Loucy (cell line): ENCODE measurements at regions not wholly inside any gene's neighbourhood (a gene's known extent, or its start where the extent isn't known, plus 50 kb on each side); places are given as distances from the start of the nearest gene placed in this dataset.

Experiments
- H2AFZ ChIP-seq: fragments of 200-600 bp; sonication (generic); 2 replicates; pipeline ENCODE4 v1.6.0; 2016; ENCODE audit warnings: antibody characterized with exemption, mild to moderate bottlenecking, low read length, moderate library complexity
- H3F3A ChIP-seq: fragments of 200-600 bp; 2 replicates; pipeline ENCODE4 v1.6.0; 2016; ENCODE audit warnings: antibody characterized with exemption, low read depth, mild to moderate bottlenecking
- H3K27me3 ChIP-seq: fragments of 200-600 bp; sonication (generic); 2 replicates; pipeline ENCODE4 v1.6.1; 2014; ENCODE audit warnings: low read length, mild to moderate bottlenecking; ENCODE audit not compliant: insufficient read depth, poor library complexity, severe bottlenecking
- H3K36me3 ChIP-seq: fragments of 200-600 bp; sonication (generic); 2 replicates; pipeline ENCODE4 v1.6.1; 2016; ENCODE audit warnings: low read length; ENCODE audit not compliant: insufficient read depth
- H3K4me1 ChIP-seq: fragments of 200-600 bp; sonication (generic); 2 replicates; pipeline ENCODE4 v1.5.1; 2014; ENCODE audit warnings: low read length, mild to moderate bottlenecking; ENCODE audit not compliant: insufficient read depth, poor library complexity, severe bottlenecking
- H3K4me2 ChIP-seq: fragments of 200-600 bp; sonication (generic); 2 replicates; pipeline ENCODE4 v1.6.0; 2014; ENCODE audit warnings: antibody characterized with exemption, low read length, low read depth, mild to moderate bottlenecking; ENCODE audit not compliant: poor library complexity, severe bottlenecking
- H3K4me3 ChIP-seq: fragments of 200-600 bp; sonication (generic); 2 replicates; pipeline ENCODE4 v1.5.1; 2014; ENCODE audit warnings: low read length, mild to moderate bottlenecking, mixed read lengths; ENCODE audit not compliant: poor library complexity, severe bottlenecking
- H3K79me2 ChIP-seq: fragments of 200-600 bp; sonication (generic); 2 replicates; pipeline ENCODE4 v1.6.1; 2014; ENCODE audit warnings: low read length; ENCODE audit not compliant: insufficient read depth
- H3K9ac ChIP-seq: fragments of 200-600 bp; sonication (generic); 2 replicates; pipeline ENCODE4 v1.6.0; 2014; ENCODE audit warnings: mild to moderate bottlenecking, low read depth, low read length, moderate library complexity; ENCODE audit not compliant: poor library complexity, severe bottlenecking
- H3K9me2 ChIP-seq: fragments of 200-600 bp; sonication (generic); replicated peaks from 2 replicates; pipeline ENCODE4 v1.6.1; 2016; ENCODE audit warnings: low read depth, low read length, mixed read lengths
- H3K9me3 ChIP-seq: fragments of 200-600 bp; sonication (generic); 2 replicates; pipeline ENCODE4 v1.6.1; 2014; ENCODE audit warnings: mild to moderate bottlenecking, antibody characterized with exemption, low read length, low read depth; ENCODE audit not compliant: insufficient read depth
- H4K20me1 ChIP-seq: fragments of 200-600 bp; sonication (generic); 2 replicates; pipeline ENCODE4 v1.6.0; 2014; ENCODE audit warnings: antibody characterized with exemption, low read length, mild to moderate bottlenecking; ENCODE audit not compliant: insufficient read depth, poor library complexity, severe bottlenecking
- EZH2phosphoT487 ChIP-seq: fragments of 200-600 bp; IDR thresholded peaks from 2 replicates; pipeline ENCODE4 v1.6.1; 2018; ENCODE audit warnings: antibody characterized with exemption, mild to moderate bottlenecking, moderate library complexity, borderline replicate concordance
- TF ChIP-seq, protein P1 (sequence below): fragments of 200-600 bp; sonication (generic); conservative IDR thresholded peaks from 2 replicates; pipeline ENCODE4 v1.5.1; 2014; ENCODE audit warnings: mild to moderate bottlenecking, antibody characterized with exemption, low read length

DNA sequence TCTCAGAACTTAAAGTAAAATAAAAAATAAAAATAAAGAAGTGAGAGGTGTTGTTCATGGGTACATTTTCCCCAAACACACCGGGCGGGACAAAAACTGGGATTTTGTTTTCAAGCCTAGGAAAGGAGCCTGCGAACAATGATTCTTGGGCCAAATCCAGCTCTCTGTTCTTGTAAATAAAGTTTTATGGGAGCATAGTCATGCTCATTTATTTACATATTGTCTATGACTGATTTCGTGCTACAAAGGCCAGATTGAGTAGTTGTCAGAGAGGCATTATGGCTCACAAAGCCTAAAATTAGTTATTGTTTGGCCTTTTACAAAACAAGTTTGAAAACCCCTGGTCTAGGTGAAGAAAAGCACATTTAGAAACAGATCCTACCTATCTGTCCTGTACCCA is 821.0 kb upstream of the GRAMD2B start:
- Histone ChIP-seq H3K4me2 (no peak overlapping the region), H3K9ac (no peak overlapping the region), H4K20me1 (no peaks in the 10 kb centered on the region), H3K4me1 (no peaks in the 10 kb centered on the region), H3K9me3 (no peaks in the 10 kb centered on the region), H2AFZ (no peak overlapping the region), H3K4me3 (no peak overlapping the region), H3K9me2 (no peaks in the 10 kb centered on the region), H3K27me3 (no peaks in the 10 kb centered on the region), H3K79me2 (no peaks in the 10 kb centered on the region), H3K36me3 (no peaks in the 10 kb centered on the region), H3F3A (no peaks in the 10 kb centered on the region)
- TF ChIP-seq, protein P1, sequence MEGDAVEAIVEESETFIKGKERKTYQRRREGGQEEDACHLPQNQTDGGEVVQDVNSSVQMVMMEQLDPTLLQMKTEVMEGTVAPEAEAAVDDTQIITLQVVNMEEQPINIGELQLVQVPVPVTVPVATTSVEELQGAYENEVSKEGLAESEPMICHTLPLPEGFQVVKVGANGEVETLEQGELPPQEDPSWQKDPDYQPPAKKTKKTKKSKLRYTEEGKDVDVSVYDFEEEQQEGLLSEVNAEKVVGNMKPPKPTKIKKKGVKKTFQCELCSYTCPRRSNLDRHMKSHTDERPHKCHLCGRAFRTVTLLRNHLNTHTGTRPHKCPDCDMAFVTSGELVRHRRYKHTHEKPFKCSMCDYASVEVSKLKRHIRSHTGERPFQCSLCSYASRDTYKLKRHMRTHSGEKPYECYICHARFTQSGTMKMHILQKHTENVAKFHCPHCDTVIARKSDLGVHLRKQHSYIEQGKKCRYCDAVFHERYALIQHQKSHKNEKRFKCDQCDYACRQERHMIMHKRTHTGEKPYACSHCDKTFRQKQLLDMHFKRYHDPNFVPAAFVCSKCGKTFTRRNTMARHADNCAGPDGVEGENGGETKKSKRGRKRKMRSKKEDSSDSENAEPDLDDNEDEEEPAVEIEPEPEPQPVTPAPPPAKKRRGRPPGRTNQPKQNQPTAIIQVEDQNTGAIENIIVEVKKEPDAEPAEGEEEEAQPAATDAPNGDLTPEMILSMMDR = no peak
- TF ChIP-seq EZH2phosphoT487 = no peak

DNA sequence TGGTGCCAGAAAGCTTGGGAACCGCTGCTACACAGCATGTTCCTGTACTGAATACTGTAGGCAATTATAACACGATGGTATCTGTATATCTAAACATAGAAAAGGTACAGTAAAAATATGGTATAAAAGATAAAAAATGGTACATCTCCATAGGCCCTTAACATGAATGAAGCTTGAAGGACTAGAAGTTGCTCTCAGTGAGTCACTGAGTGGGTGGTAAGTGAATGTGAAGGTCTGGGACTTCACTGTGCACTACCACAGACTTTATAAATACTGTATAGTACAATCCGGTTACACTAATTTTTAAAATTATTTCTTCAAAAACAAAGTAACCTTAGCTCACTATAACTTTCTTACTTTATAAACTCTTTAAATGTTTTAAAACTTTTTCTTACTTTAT is 819.9 kb upstream of the GRAMD2B start:
- no peaks in the 10 kb centered on the region for H3K9me2 ChIP-seq
- H3K9me3 ChIP-seq = no peaks in the 10 kb centered on the region
- TF ChIP-seq, protein P1 = no peak
- TF ChIP-seq EZH2phosphoT487 = no peak
- no peak overlapping the region for H3K9ac ChIP-seq
- no peaks in the 10 kb centered on the region for H4K20me1 ChIP-seq
- no peak overlapping the region for H2AFZ ChIP-seq
- H3K4me2 ChIP-seq = no peak overlapping the region
- no peak overlapping the region for H3K4me3 ChIP-seq
- H3K4me1 ChIP-seq = no peaks in the 10 kb centered on the region
- H3F3A ChIP-seq = no peaks in the 10 kb centered on the region
- H3K27me3 ChIP-seq = no peaks in the 10 kb centered on the region
- H3K79me2 ChIP-seq = no peaks in the 10 kb centered on the region
- H3K36me3 ChIP-seq = no peaks in the 10 kb centered on the region

DNA sequence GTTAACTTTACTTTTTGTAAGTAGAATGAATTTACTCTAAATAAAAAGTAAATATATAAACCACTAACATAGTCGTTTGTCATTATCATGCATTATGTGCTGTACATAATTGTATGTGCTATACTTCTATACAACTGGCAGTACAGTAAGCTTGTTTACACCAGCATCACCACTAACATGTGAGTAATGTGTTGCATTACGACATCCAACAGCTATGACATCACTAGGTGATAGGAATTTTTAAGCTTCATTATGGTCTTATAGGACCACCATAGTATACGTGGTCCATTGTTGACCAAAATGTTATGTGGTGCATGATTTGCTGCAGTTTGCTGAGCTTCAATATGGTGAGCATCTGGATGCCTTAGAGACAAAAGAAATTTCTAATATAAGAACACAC is 819.1 kb upstream of the GRAMD2B start:
- Histone ChIP-seq H3K4me2 (no peak overlapping the region), H3K9me3 (no peaks in the 10 kb centered on the region), H3K36me3 (no peaks in the 10 kb centered on the region), H3K4me3 (no peak overlapping the region), H3K9me2 (no peaks in the 10 kb centered on the region), H4K20me1 (no peaks in the 10 kb centered on the region), H3K4me1 (no peaks in the 10 kb centered on the region), H2AFZ (no peak overlapping the region), H3K9ac (no peak overlapping the region), H3K79me2 (no peaks in the 10 kb centered on the region), H3K27me3 (no peaks in the 10 kb centered on the region), H3F3A (no peaks in the 10 kb centered on the region)
- TF ChIP-seq, protein P1 = no peak
- no peak for TF ChIP-seq EZH2phosphoT487
